Tibial nerve (tissue), 4 donors: ENCODE measurements at regions not wholly inside any gene's neighbourhood (a gene's known extent, or its start where the extent isn't known, plus 50 kb on each side); places are given as distances from the start of the nearest gene placed in this dataset.

Experiments used
- CTCF ChIP-seq, 5 experiments: fragments of 200-600 bp in 3 of 5; fragments of 450-650 bp in 2 of 5; sonication (generic) in 3 of 5; IDR thresholded peaks; one replicate each; pipeline ENCODE4 v1.5.1; 2016 to 2019; ENCODE audit warnings: antibody characterized with exemption in 5 of 5, mild to moderate bottlenecking in 3 of 5, moderate library complexity in 2 of 5
- EP300 ChIP-seq, 2 donors: sonication (generic); formaldehyde crosslinking; IDR thresholded peaks; one replicate each; pipeline ENCODE4 v1.6.1; 2017; ENCODE audit warnings: antibody characterized with exemption in 2 of 2, mild to moderate bottlenecking in 1 of 2
- POLR2A ChIP-seq, 2 donors: fragments of 450-650 bp; IDR thresholded peaks; one replicate each; pipeline ENCODE4 v1.6.1; 2017; ENCODE audit warnings: antibody characterized with exemption in 2 of 2, mild to moderate bottlenecking in 2 of 2, moderate library complexity in 2 of 2

DNA sequence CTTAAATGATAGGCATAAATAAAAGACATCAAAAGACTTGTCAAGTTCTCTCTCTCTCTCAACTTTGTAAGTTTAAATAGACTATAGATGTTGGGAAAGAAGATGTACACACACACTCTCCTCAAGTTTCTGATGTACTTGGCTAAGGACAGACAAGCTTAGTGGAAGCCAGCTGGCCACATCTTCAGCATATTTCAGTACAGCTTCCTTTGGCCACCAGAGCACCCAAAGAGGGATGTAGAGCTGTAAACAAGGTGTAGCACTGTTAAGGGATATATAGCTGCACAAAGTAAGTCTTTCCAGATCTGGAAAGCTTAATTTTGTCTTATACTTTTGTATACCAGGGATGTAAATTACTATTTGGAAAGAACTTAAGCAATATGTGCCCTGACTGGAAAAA, 64.3 kb upstream of the MSTN start:
- TF ChIP-seq CTCF (IDR thresholded peaks at IDR 0.05) (no peak), POLR2A (IDR thresholded peaks at IDR 0.05) (no peak), EP300 (IDR thresholded peaks at IDR 0.05) (no peak)
